Stimulated activated CD8-positive, alpha-beta memory T cell treated with anti-CD3 and anti-CD28 coated beads, Interleukin-12 subunit alpha, Interleukin-12 subunit beta, amount 100 ng/mL, for 24 hours (primary cell): ENCODE measurements at regions not wholly inside any gene's neighbourhood (a gene's known extent, or its start where the extent isn't known, plus 50 kb on each side); places are given as distances from the start of the nearest gene placed in this dataset.

Source experiments
- DNase-seq: peaks from one replicate; pipeline ENCODE4 v3.0.0-alpha.2; 2020; ENCODE audit errors: extremely low read depth

DNA sequence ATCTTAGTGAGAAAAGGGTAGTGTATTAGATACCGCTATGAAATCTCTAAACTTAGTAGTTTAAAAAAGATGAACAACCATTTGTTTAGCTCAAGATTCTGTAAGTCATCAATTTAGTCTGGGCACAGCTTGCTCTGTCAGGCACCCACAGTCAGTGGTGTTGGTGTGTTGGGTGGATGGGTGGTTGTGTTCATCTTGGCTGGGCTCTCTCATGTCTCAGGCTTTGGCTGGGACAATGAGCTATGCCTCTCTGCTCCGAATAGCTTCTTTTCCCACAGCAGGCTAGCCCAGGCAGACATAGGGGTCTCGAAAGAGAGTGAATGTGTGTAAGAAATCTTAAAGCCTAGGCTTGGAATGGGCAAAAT is 127.0 kb upstream of the GATB start:
- DNase-seq: no peak

DNA sequence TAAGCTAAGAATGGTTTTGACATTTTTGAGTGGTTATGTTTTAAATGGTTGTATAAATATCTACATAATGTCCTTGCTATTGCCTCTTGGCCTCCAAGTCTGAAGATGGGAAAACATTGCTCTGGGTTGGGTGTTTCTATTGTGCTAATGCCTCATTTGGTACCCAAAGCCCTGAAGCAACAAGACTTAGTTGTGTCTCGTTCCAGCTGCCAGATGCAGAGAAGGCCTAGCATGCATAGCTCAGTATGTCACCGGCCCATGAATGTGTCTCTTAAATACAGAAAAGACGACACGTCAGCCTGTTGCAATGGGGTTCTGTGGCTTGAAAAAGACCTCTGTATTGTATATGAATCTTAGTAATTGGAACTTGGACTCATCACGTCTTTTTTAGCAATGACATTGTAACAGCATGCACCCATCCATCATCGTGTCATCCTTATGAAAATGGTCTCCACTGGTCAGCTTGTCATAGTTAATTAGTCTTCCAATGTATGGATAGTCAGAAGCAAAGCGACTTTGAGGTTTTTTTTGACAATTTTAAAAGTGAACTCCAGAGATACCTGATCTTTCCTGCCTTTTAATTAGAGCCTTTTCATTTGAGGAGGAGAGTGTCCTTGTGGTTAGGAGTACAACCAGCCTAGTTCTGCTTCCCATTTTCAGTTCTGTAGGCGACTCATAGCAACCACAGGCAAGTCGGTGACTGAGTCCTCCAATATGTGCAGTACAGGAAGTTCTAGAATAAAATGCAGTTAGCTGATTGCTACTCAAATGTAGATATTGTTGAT is 126.4 kb upstream of the GATB start:
- no peak for DNase-seq

DNA sequence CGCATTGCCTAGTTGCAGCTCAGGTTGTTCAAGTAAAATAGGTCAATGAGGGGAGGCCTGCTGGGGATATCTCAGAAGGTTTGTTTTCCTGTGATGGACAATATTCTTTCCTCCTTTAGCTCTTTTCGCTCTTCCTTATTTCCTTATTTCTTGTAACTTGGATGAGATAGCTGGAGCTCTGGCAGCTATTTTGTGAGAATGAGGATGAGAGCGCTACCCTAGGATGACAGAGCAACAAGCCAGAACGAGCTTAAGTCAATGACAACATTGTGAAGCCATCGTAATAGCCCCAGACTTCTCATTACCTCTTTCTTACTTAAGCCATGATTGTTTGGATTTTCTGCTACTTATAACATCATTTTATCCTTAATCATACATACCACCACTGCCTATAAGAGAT is 124.3 kb upstream of the GATB start:
- DNase-seq: no peak

DNA sequence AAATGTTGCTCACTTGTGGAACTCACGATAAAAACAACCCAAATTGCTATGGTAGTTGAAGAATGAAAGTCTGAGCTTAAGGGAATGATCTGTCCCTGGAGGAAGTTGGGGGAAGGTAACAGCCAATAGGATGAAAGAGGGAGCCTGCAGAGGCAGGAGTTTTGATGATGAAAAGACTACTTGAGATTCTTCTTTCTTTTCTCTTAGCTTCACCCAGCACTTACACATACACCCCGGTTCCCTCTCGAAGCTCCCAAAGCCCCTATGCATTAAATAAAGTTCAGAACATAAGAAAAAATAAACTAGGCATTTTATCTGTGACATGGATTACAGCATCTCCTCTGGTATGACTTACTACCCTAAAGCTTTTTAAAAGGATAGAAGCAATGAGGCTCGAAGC is 122.9 kb upstream of the GATB start:
- no peak for DNase-seq

DNA sequence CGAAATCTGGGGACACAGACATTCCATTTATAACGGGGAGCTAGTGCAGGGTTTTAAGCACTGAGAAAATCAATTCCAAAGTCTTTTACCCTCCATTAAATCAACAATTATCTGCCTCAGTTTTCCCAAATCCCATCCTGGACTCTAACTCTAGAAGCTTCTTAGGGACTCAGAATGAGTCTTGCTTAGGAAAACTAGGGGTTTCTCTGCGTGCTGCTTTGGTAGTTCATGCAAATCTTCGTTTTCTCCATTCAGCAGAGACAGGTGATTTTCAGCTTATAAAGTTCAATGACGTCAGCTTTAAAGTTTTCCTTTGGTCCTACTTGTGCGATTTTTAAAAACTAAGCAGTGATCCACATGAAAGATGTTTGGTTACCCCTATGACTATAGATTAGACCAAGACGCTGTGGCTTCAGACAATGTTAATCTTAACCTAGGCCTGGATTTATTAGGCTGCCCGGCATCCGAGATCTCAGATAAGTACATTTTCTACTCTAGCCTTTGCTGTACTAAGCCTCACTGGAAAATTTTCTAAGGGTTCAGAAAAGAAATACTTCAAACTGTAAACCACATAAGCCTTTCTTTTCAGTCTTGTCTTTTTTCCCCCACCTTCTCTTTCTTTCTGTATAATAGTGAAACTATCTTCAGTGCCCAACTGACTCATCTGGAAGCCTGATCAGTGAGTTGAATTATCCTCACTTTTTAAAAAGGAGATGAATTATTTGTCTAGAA is 121.4 kb upstream of the GATB start:
- DNase-seq: no peak

DNA sequence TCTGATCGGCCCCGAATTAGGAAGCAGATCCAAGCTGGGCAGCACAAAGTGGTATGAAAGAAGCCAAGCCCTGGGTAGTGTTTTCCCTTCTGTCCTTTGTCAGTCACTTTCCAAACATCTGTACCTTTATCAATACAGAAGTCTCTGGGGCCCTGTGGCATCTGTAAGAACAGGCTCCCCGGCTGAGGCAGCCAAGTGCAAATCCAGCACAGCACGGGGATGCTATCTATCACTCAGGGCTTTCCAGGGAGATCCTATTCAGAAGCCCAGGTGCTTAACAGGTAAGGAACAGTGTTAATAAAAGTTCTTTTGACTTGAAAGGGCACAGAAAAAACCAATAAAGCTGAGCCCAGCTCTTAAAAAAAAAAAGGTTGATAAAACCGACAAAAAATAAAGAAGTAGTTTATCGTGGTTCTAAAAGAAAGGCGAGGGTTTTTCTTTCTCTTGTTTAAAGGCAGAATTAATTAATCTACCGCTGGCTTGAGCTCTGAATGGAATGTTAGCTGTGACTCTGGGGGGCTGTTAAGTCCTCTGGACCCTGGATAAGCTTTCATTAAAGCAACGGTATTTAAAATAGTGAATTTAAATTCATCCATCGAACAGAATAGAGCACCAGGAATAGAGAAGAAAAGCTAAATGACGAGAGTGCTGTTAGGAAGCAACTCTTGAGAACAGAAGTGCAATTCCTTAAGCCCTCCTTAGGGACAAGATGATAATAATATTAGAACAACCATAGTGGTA is 119.1 kb upstream of the GATB start:
- no peak for DNase-seq

DNA sequence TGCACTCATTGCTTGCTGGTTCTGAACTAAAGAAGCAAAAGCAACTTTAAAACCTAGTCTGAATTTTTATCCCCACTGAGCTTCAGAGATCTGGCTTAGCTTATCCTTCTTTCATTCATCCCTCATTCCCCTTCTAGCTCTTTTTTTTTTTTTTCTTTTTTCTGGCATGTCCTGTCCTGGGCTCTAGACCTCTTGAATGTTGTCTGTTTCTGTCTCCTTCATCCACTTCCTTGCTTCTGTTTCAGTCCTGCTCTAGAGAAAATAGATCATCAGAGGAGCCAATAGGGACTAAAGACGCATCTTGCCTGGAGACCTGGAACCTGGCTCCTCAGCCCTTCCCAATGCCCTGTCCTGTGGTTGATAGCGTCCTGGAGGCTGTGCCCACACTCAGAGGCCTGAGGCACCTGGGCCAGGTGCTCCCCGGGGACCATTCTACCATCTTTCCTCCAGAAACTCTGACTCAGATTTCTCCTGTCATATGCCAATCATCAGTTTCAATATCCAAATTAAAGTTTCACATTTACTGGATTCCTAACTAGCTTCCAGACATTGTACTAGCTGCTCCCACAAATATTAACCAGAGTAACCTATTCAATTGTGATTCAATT is 115.7 kb upstream of the GATB start:
- no peak for DNase-seq

DNA sequence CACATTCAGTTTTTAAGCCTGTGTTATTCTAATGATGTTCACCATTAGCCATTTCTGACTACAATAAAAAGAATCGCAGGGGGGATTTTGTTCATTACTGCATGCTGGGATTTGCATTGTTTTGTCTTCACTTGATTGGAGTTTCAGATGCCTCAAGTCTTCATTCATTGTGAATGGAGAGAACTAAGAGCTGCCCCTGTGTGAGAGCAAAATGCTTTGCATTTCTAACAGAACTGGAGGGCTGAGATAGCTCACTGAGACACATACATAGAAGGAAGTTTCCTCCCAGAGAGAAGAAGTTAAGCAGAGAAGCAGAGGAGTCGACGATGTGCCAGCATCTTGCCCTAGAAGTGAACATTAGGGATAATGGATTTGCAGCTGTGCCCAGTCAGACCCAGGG is 113.5 kb upstream of the GATB start:
- no peak for DNase-seq

DNA sequence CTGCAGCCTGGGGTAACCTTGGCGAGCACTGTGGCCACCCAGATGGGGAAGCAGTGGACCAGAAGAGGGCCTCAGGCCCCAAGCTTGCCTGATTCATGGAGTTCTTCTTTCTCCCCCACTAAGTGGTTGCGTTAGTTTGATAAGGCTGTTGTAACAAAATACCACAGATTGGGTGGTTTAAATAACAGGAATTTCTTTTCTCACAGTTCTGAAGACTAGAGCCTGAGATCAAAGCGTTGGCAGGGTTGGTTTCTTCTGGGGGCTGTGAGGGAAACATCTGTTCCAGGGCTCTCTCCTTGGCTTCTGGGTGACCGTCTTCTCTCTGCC is 105.7 kb upstream of the GATB start:
- DNase-seq: no peak

DNA sequence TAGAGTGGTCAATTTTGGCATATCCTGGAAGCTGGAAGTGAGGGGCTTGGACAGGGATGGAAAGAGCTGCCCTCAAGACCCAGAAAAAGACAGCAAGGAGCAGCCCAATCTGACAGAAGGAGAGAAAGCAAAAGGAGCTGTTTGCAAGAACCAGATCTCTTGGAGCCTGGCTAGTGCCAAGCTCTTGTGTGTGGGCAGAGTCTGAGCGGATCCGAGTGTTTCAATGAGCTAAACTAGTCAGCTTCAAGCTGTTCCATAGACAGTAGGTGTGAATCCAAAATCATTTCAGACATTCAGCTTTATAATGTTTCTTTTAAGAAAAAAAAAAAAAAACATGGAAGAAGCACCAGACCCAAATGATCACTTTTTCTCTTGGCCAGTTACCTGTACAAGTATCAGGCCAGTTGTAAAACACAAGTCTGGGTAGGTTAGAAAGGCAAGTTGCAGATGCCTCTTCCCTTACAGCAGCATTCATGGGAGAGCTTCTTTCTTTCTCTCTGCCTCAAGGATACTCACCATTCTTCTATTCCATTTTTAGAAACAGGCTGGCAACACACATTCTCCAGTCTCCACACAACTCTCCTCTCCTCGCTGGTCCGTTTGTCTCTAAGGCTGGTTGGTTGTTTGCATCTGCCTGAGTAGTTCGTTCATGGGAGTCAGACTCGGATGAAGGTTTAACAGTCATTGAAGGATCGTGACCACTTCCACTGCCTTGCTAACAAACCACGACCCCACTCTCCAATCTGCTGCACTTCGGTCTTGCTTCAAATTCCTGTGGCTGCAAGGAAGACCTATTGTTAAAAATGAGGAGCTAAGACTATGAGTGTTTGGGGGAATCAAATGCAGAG is 105.2 kb upstream of the GATB start:
- DNase-seq: no peak

DNA sequence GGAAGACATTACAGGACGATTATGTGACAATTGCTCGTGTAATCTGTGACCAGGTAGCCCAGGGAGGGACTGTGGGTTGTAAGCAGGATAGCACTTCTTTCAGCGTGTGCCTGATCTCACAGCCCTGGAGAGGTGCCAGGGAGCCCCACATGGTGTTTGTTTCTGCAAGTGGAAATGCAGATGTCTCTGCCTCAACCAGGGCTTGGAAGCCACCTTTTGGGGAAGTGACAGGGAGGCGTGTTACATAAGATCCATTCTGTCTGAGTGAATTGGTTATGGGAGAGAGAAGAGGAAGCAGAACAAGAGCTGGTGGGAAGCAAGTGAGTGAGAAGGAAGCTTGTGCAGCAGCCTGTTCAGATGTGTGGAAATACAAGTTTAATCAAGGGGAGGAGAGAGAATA is 104.5 kb upstream of the GATB start:
- no peak for DNase-seq

DNA sequence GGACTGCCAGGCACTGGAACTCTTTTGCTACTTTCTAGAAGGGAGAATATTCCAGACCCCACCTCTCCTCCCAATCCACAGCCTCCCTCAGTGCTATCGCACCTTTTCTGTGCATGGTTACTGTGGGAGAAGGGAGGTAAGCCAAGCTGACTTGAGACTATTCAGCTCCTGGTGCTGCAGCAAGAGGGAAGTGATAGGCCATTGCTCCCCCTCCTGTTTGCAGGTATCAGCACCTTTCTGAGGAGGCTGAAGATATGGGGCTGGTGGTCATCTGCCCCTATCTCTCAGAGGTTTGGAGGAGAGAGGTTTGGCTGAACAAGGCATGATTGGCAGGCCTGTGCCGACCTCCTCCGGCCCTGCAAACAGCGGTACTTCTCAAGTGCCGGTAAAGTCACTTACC is 103.3 kb upstream of the GATB start:
- DNase-seq: no peak

DNA sequence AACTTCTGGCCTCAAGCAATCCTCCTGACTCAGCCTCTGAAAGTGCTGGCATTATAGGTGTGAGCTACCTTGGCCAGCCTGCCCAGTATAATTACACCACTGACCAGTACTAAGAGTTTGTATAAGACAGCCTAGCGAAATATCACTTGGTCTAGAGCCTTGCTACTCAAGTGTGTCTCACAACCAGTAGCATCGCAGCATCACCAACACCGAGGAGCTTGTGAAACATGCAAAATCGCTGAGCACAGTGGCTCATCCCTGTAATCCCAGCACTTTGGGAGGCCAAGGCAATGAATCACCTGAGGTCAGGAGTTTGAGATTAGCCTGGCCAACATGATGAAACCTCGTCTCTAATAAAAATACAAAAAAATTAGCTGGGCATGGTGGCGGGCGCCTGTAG is 102.0 kb upstream of the GATB start:
- DNase-seq: no peak

DNA sequence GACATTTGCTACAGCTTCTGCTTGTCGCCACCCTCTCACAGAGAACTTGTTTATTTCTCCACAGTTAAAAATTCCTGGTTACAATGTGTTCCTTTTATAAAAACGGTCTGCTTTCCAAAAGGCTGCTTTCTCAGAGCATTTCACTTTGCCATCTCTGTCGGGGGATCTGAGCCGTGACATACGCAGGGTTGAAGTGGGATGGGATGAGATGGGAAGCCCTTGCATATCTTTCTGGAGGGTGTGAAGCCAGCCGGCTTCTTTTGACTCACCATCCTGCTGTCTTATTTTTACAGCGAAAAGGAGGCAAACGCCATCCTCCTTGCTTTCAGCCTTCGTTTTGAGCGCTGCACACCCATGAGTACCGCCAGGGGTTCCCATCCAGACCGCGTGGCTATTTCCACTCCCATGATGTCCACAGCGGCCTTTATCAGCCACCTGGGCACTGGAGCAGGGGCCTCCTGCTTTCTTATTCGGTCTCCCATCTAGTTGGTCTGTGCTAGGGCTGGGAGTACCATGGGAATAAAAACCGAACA is 99.8 kb upstream of the GATB start:
- no peak for DNase-seq

DNA sequence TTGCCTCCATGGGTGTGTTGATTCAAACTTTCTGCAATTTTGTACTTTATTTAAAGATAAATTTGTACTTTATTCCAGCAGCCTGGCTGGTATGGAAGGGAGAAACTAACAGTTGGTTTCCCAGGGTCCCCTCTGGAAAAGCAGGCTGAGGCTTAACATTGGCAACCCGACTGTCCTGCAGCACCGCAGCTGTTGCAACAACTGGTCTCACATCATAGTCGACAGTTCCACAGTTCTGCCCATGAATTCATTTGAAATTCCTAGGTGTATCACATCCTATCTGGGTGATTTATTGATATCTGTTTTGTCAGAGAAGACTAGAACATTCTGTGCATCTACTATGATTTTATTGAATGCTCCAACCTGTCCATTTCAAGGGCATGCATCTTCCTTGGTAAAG is 98.8 kb upstream of the GATB start:
- no peak for DNase-seq

DNA sequence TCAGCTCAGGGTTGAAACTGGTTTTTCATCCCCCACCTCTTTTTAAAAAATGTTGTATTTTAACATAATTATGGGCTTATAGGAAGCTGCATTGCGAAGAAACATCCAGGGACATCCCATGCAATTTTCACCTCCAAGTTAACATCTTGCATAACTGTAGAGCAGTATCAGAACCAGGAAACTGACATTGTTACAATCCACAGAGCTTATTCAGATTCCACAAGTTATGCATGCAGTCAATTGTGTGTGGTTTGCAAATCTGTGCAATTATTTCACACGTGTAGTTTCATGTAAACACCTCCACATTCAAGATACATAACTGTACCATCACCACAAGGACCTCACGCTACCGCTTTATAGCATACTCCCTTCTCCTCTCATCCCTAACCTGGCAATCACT is 97.5 kb upstream of the GATB start:
- no peak for DNase-seq

DNA sequence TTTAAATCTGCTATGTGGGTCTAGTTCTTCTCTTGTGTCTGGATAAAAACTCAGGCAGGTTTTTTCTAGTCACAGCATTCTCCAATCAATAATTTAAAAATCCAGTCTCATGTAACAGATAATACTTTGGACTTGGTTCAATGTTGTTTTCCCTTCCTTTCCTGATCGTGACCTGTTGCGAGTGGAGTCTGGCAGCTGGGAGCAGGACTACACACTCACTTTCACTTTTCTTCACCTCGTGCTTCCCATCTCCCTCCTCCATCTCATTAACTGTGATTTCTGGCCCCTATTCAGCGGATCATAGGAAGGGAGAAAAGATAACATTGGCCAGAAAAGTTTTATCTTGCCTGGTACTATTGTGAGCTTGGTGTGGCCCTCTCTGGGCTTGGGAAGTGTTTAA is 96.6 kb upstream of the GATB start:
- DNase-seq: no peak

DNA sequence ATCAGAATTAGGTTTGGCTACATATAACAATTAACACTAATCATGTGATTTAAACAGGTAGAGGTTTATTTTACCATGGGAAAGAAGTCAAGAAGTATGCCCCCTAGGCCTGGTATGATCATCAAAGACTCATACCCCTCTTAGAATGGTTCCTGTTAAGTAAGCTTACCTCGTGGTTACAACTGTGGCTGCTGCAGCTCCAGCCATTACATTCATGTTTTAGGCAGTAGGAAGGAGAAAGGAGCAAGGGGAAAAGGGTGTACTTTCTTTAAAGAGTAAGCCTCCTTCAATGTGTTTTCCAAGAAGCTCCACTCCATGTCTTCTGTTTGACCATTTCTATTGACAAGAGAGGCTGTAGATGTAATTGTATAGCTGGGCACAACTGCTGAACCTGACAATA is 94.9 kb upstream of the GATB start:
- no peak for DNase-seq

DNA sequence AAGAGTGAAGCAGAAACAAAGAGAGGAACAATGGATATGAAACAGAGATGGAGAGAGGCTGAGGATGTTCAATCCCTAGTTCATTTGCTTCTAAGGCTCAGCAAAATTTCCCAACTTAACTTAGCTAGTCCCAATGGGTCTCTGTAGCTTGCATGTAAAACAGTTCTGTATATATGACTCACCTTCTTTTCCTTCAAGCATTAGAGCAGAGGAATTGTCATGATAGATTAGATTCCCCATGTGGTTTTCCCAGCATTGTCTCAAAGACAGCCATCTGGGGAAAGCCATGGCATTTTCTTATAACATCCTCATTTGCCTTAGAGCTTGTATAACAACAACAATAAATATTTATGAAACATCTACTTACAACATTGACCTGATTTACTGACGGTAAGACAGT is 93.9 kb upstream of the GATB start:
- DNase-seq: no peak

DNA sequence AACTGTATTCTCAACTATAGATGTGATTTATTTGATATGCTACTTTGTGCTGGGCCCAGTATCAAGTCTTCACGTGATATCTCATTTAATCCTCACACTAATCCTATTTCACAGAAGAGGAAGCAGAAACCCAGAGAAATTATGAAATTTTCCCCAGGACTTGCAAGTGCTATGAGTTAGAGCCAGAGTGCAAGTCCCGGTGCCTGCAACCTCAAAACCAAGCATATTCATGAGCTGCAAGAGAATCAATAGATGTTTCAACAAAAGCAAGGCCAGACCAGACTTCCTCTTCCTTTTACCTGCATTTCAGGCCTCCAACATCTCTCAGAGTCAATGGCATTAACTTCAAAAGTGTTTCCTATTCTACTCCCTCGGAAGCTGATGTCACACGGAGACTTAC is 92.2 kb upstream of the GATB start:
- DNase-seq: no peak

DNA sequence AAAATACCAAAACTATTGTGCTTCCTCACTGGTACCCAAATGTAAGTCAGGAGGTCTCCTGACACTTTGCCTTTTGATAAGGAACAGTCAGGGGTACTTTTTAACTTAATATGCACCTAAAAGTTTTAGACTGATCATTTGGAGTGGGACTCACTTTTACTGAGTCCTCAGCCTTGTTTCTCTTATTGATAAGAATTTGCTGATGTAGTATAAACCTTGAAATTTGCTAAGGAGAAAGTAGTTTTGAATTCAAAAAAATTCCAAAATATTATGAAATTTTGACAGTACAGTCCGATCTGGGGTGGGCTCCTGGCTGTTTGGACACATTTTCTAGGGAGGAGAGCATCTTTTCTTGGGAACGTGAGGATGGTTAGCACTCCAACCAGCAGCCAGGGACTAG is 91.4 kb upstream of the GATB start:
- DNase-seq: no peak

DNA sequence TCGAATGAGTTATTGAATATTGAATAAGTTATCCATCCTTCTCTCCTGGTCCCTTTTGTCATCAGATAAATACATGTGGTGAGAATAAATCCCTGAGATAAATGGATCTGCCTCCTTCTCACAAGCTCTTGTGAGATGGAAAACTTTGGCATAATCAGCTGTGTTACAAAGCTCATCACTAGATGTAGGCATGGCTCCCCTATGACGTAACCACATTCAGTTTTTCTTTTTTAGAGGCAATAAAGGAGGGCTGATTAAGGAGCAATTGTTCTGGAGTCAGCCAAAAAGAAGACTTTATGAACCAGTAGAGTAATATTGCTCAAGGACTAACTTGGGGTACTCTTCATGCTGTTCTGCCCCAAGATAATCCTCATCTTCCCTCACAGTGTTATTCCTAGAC is 90.5 kb upstream of the GATB start:
- no peak for DNase-seq
